ENCODE measurements at regions not wholly inside any gene's neighbourhood (a gene's known extent, or its start where the extent isn't known, plus 50 kb on each side); places are given as distances from the start of the nearest gene placed in this dataset.
A peak's percentile ranks its signal among the peaks of the same experiment; 100 is the strongest.

DNA sequence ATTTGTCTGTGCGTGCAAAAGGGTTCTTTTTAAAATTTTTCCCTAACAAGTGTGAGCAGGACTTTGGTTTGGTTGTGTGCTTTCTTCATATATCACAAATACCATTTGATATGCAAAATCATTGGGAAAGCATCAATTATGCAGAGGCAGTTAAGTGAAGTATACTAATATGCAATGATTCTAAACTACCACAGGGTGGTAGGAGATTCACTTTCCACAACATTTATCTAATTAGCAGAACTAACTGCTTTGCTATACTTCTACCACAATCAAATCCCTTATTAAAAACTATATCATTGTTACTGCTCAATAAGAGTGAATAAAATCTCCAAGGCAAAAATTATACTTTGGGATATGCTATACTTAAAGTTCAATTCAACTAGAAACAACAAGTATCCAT, 2738.9 kb upstream of the PCDH20 start:
- Histone ChIP-seq H3K4me1 (ENCODE audit: control insufficient read depth, extremely low read depth, insufficient read depth, low read length) (peaks cover 12% of the 10 kb centered on the region), H3K9me3 (replicated peaks; ENCODE audit: control insufficient read depth, insufficient read depth, low read length) (no peaks in the 10 kb centered on the region), H4K20me1 (replicated peaks; ENCODE audit: control insufficient read depth, extremely low read depth, insufficient read depth, low read length) (no peaks in the 10 kb centered on the region), H3K4me2 (ENCODE audit: insufficient read depth, low read length) (no peak overlapping the region), H3K27me3 (ENCODE audit: control insufficient read depth in 2 of 2, insufficient read depth in 2 of 2, low read length in 2 of 2) (no peaks in the 10 kb centered on the region), H3K36me3 (ENCODE audit: control insufficient read depth in 2 of 2, extremely low read depth in 1 of 2, insufficient read depth in 2 of 2, low read length in 2 of 2) (no peaks in the 10 kb centered on the region), H3K4me3 (replicated peaks in 1 of 3; ENCODE audit: insufficient read depth in 1 of 3, low read depth in 1 of 3, low read length in 3 of 3) (no peak overlapping the region), H2AFZ (ENCODE audit: low read depth, low read length) (no peak overlapping the region), H3K79me2 (ENCODE audit: control insufficient read depth, insufficient read depth, low read length) (no peaks in the 10 kb centered on the region), H3K27ac (ENCODE audit: insufficient read depth, low read depth, low read length) (no peak overlapping the region), H3K9ac (replicated peaks; ENCODE audit: extremely low read depth, insufficient read depth, low read length) (no peak overlapping the region), H3K9me1 (replicated peaks; ENCODE audit: control insufficient read depth, extremely low read depth, insufficient read depth, low read length) (no peaks in the 10 kb centered on the region)
- dilution Hi-C loops (cut with MboI; ENCODE audit: extremely low pct_ligation_motif_present, low sequenced_read_pairs), result no loop called here
- ChIA-PET CTCF (interaction anchor here (1.0 to 1.9 kb wide), 5 partner anchors 47 to 1484 kb away, joined by 3 to 15 read pairs (median 7); no protein-coding TSS in a partner anchor), POLR2A (no interaction called here)
- no TSS peak for BruUV-seq (replicated peaks)
- FAIRE-seq (no peak), DNase-seq (ENCODE audit: low read depth, low spot score) (peak; percentile 69)
- TF ChIP-seq MYC (IDR thresholded peaks at IDR 0.05; ENCODE audit: low read depth, low read length) (no peak), CTCF (IDR thresholded peaks at IDR 0.05; ENCODE audit: extremely low read depth in 1 of 2, insufficient read depth in 1 of 2, low read depth in 1 of 2, low read length in 2 of 2) (peak; percentile 11 to 30), MAX (IDR thresholded peaks at IDR 0.05; ENCODE audit: insufficient read depth, insufficient read length) (no peak)
- intact Hi-C loops (cut with micrococcal nuclease), result loop anchor here (1.0 to 10.0 kb wide), 5 partner anchors 300 to 1484 kb away; no protein-coding TSS in a partner anchor

DNA sequence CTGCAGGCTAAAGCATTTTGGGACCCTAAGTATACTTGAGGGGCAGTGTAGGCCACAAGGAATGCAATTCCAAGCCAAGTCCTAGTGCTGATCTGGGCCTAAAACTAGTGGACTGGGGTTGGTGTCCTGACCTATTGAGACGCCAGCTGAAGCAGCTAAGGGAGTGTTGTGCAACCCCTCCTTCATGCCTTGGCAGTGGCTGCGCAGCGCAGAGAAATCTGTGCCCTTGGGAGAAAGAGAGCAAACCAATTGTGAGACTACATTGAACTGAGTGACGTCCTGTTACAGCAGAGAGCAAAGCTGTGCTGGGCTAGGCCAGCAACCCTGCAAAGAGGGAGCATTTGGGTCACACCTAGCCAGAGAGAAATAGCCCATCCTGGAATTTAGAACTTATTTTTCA, 2715.0 kb upstream of the PCDH20 start:
- Histone ChIP-seq H3K27me3 (ENCODE audit: control insufficient read depth in 2 of 2, insufficient read depth in 2 of 2, low read length in 2 of 2) (no peaks in the 10 kb centered on the region), H3K4me2 (ENCODE audit: insufficient read depth, low read length) (no peak overlapping the region), H3K4me1 (ENCODE audit: control insufficient read depth, extremely low read depth, insufficient read depth, low read length) (peaks cover 3% of the 10 kb centered on the region), H3K9me1 (replicated peaks; ENCODE audit: control insufficient read depth, extremely low read depth, insufficient read depth, low read length) (no peaks in the 10 kb centered on the region), H4K20me1 (replicated peaks; ENCODE audit: control insufficient read depth, extremely low read depth, insufficient read depth, low read length) (no peaks in the 10 kb centered on the region), H3K36me3 (ENCODE audit: control insufficient read depth in 2 of 2, extremely low read depth in 1 of 2, insufficient read depth in 2 of 2, low read length in 2 of 2) (no peaks in the 10 kb centered on the region), H3K79me2 (ENCODE audit: control insufficient read depth, insufficient read depth, low read length) (no peaks in the 10 kb centered on the region), H3K4me3 (replicated peaks in 1 of 3; ENCODE audit: insufficient read depth in 1 of 3, low read depth in 1 of 3, low read length in 3 of 3) (no peak overlapping the region), H2AFZ (ENCODE audit: low read depth, low read length) (no peak overlapping the region), H3K9ac (replicated peaks; ENCODE audit: extremely low read depth, insufficient read depth, low read length) (no peak overlapping the region), H3K27ac (ENCODE audit: insufficient read depth, low read depth, low read length) (no peak overlapping the region), H3K9me3 (replicated peaks; ENCODE audit: control insufficient read depth, insufficient read depth, low read length) (no peaks in the 10 kb centered on the region)
- intact Hi-C loops (cut with micrococcal nuclease) (no loop called here), dilution Hi-C loops (cut with MboI; ENCODE audit: extremely low pct_ligation_motif_present, low sequenced_read_pairs) (no loop called here)
- ChIA-PET CTCF (no interaction called here), POLR2A (no interaction called here)
- TF ChIP-seq FOS (IDR thresholded peaks at IDR 0.05; ENCODE audit: borderline replicate concordance, insufficient read depth, low read length), result no peak
- TF ChIP-seq MYC (IDR thresholded peaks at IDR 0.05; ENCODE audit: low read depth, low read length), result no peak
- no peak for TF ChIP-seq POLR2A (IDR thresholded peaks at IDR 0.05; ENCODE audit: low read depth, low read length)
- TF ChIP-seq CTCF (IDR thresholded peaks at IDR 0.05; ENCODE audit: extremely low read depth in 1 of 2, insufficient read depth in 1 of 2, low read depth in 1 of 2, low read length in 2 of 2), result no peak
- no peak for TF ChIP-seq POLR2AphosphoS5 (IDR thresholded peaks at IDR 0.05; ENCODE audit: insufficient read depth, low read depth, low read length)
- TF ChIP-seq EZH2 (IDR thresholded peaks at IDR 0.05; ENCODE audit: borderline replicate concordance, low read depth, low read length, severe bottlenecking), result no peak
- no peak for TF ChIP-seq GATA2 (IDR thresholded peaks at IDR 0.05; ENCODE audit: insufficient read depth, insufficient read length, low read depth, low read length)
- no peak for TF ChIP-seq JUN (IDR thresholded peaks at IDR 0.05; ENCODE audit: borderline replicate concordance, insufficient read depth, insufficient read length, low read depth)
- TF ChIP-seq MAX (IDR thresholded peaks at IDR 0.05; ENCODE audit: insufficient read depth, insufficient read length), result no peak
- FAIRE-seq (no peak), DNase-seq (ENCODE audit: low read depth, low spot score) (no peak)
- BruUV-seq (replicated peaks), result no TSS peak

Measured in endothelial cell of umbilical vein (primary cell).